ENCODE measurements at regions not wholly inside any gene's neighbourhood (a gene's known extent, or its start where the extent isn't known, plus 50 kb on each side); places are given as distances from the start of the nearest gene placed in this dataset.

- Histone ChIP-seq H3F3A (ENCODE audit: insufficient read depth, low read length, poor library complexity, severe bottlenecking) (no peaks in the 10 kb centered on the region), H4K20me1 (ENCODE audit: insufficient read depth) (no peaks in the 10 kb centered on the region), H3K27me3 (ENCODE audit: insufficient read depth, low read depth, low read length) (no peaks in the 10 kb centered on the region), H3K79me2 (replicated peaks; ENCODE audit: insufficient read depth, low read length) (no peaks in the 10 kb centered on the region), H3K27ac (ENCODE audit: low read length) (no peak overlapping the region), H3K9ac (ENCODE audit: low read length) (no peak overlapping the region), H3K4me2 (ENCODE audit: low read length) (no peak overlapping the region), H2AFZ (ENCODE audit: low read depth, low read length) (no peak overlapping the region), H3K36me3 (ENCODE audit: insufficient read depth, low read length) (no peaks in the 10 kb centered on the region), H3K4me3 (ENCODE audit: low read length) (no peak overlapping the region), H3K9me2 (ENCODE audit: insufficient read depth, low read length) (no peaks in the 10 kb centered on the region), H3K9me3 (ENCODE audit: low read length) (no peaks in the 10 kb centered on the region)
- TF ChIP-seq, protein P1, sequence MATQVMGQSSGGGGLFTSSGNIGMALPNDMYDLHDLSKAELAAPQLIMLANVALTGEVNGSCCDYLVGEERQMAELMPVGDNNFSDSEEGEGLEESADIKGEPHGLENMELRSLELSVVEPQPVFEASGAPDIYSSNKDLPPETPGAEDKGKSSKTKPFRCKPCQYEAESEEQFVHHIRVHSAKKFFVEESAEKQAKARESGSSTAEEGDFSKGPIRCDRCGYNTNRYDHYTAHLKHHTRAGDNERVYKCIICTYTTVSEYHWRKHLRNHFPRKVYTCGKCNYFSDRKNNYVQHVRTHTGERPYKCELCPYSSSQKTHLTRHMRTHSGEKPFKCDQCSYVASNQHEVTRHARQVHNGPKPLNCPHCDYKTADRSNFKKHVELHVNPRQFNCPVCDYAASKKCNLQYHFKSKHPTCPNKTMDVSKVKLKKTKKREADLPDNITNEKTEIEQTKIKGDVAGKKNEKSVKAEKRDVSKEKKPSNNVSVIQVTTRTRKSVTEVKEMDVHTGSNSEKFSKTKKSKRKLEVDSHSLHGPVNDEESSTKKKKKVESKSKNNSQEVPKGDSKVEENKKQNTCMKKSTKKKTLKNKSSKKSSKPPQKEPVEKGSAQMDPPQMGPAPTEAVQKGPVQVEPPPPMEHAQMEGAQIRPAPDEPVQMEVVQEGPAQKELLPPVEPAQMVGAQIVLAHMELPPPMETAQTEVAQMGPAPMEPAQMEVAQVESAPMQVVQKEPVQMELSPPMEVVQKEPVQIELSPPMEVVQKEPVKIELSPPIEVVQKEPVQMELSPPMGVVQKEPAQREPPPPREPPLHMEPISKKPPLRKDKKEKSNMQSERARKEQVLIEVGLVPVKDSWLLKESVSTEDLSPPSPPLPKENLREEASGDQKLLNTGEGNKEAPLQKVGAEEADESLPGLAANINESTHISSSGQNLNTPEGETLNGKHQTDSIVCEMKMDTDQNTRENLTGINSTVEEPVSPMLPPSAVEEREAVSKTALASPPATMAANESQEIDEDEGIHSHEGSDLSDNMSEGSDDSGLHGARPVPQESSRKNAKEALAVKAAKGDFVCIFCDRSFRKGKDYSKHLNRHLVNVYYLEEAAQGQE (IDR thresholded peaks at IDR 0.05; ENCODE audit: borderline replicate concordance): no peak
- no peak for TF ChIP-seq RAD21 (conservative IDR thresholded peaks at IDR 0.05)
- TF ChIP-seq CTCF (IDR thresholded peaks at IDR 0.05; ENCODE audit: poor library complexity, severe bottlenecking): no peak
Observed at GRCh38 chr12:114935658-114936057, 251.7 kb upstream of the TBX3 start.

DNA sequence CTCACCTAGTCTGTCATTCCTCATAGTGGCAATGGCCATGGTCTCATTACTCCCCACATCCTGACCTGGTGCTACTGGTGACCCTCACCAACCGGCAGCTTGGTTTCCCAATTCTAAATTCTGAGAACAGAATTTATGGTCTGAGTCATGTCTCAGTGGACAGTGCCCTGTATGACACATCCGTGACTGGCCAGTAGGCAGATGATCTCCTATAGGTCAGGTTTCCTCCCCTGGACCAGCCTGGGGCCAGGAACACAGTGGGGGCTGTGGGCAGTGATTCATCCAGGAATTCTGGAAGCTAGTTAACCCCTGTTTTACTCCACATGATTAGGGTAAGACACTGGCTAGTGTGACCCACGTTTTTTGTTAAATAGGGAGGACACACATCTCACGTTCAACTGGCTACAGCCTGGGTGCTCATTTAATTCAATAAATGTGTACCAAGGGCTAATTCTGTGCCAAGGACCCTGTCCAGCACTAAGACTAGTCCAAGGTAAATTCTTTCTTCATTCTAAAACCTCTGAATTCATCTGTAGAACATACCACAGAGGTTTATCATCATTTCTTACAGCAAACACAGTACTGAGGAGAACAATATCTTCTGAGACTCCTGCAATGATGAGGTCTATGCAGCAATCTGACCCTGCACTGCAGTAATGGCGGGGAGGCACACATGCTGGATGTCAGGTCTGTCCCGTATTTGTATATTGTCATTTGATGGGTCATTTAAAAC, 249.6 kb upstream of the TBX3 start:
- Histone ChIP-seq H3K4me3 (ENCODE audit: low read length) (no peak overlapping the region), H3K27me3 (ENCODE audit: insufficient read depth, low read depth, low read length) (no peaks in the 10 kb centered on the region), H2AFZ (ENCODE audit: low read depth, low read length) (no peak overlapping the region), H3K36me3 (ENCODE audit: insufficient read depth, low read length) (no peaks in the 10 kb centered on the region), H4K20me1 (ENCODE audit: insufficient read depth) (no peaks in the 10 kb centered on the region), H3K9me3 (ENCODE audit: low read length) (no peaks in the 10 kb centered on the region), H3F3A (ENCODE audit: insufficient read depth, low read length, poor library complexity, severe bottlenecking) (no peaks in the 10 kb centered on the region), H3K27ac (ENCODE audit: low read length) (no peak overlapping the region), H3K9ac (ENCODE audit: low read length) (no peak overlapping the region), H3K9me2 (ENCODE audit: insufficient read depth, low read length) (no peaks in the 10 kb centered on the region), H3K79me2 (replicated peaks; ENCODE audit: insufficient read depth, low read length) (no peaks in the 10 kb centered on the region), H3K4me2 (ENCODE audit: low read length) (no peak overlapping the region)
- TF ChIP-seq CTCF (IDR thresholded peaks at IDR 0.05; ENCODE audit: poor library complexity, severe bottlenecking) (no peak), MXI1 (conservative IDR thresholded peaks at IDR 0.05; ENCODE audit: poor library complexity, severe bottlenecking) (no peak), EP300 (conservative IDR thresholded peaks at IDR 0.05; ENCODE audit: poor library complexity, severe bottlenecking) (no peak), EZH2 (IDR thresholded peaks at IDR 0.05; ENCODE audit: borderline replicate concordance, insufficient read depth, low read length, poor library complexity, severe bottlenecking) (no peak), SMC3 (conservative IDR thresholded peaks at IDR 0.05; ENCODE audit: poor library complexity) (no peak), POLR2AphosphoS5 (IDR thresholded peaks at IDR 0.05) (no peak), TAF1 (IDR thresholded peaks at IDR 0.05; ENCODE audit: low read depth) (no peak), RAD21 (conservative IDR thresholded peaks at IDR 0.05) (no peak)
- TF ChIP-seq, protein P1 (IDR thresholded peaks at IDR 0.05; ENCODE audit: borderline replicate concordance): no peak
